Activated CD4-positive, alpha-beta T cell treated with anti-CD3 and anti-CD28 coated beads, Interleukin-2, Interleukin-6, amounts not matched to agents 100 ng/mL and 50 ng/mL, durations not matched to agents 16 hours and 8 hours (primary cell): ENCODE measurements at regions not wholly inside any gene's neighbourhood (a gene's known extent, or its start where the extent isn't known, plus 50 kb on each side); places are given as distances from the start of the nearest gene placed in this dataset.
A peak's percentile ranks its signal among the peaks of the same experiment; 100 is the strongest.

ENCODE experiments used
- DNase-seq: peaks from one replicate; pipeline ENCODE4 v3.0.0-alpha.2; 2020

DNA sequence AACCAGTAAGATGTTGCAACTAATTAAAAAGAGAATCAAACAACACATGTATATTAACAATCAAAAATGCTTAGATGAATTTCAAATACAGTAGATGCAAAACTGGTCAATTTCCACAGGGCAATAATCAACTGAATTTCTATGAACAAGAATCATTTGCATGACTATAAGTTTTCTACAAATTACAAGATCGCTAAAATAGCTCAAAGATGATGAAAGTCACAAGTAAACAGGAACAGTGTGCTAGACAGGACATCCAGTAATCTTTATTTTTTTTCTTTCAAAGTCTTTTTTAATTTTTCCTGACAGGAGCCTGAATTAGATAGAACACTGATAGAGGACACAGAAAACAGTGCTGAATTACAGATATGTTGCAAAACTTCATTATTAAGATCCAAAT, 608.2 kb upstream of the DAB2 start:
- no peak for DNase-seq

DNA sequence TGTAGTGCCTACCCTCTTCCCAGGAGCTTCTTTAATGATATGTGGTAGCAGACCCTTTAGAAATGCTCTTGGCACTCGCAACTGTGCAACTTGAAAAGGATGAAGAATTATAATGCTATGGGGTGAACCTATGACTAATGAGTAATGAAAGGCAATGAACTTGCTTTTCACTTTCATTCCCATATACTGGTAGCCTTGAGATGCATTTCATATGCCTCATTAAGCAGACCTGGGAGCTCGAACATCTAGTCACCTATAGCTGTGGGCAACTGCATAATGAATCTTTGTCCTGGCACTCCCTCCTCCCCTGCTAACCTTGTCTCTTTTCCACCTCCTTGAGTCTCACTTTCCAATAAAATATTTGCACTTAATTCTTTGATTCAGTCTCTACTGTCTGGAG, 605.9 kb upstream of the DAB2 start:
- no peak for DNase-seq

DNA sequence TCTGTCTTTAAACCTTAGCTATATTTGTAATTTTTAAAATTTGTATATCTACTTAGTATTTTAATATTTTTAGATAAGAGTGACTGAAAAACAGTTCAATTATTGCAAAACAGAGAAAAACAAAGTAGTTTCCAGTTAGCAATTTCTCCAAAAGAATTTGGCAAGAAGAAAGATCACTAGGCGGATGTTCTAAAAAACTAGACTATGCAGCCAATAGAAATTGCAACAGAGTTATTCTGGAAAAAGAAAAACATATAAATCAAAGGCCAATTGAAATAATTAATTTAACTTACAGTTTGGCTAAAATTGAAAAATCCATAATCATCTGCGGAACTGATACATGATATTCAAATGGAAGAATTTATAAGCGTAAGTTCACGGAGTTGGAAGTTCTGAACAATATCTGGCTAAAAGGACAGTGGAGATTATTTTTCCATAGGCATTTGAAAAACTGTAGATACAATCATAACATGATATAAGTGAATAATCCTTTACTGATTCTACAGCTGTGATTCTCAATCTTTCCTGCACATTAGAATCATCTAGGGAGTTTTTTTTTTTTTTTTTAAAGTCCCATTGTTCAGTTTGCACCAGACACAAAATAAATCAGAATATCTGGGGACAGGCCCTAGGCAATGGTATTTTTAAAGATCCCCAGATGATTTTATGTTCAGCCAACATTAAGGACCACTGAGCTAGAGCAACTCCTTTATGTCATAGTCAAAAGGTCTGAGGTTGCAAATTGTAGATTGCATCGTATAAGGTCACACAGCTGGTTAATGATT, 605.1 kb upstream of the DAB2 start:
- DNase-seq: no peak

DNA sequence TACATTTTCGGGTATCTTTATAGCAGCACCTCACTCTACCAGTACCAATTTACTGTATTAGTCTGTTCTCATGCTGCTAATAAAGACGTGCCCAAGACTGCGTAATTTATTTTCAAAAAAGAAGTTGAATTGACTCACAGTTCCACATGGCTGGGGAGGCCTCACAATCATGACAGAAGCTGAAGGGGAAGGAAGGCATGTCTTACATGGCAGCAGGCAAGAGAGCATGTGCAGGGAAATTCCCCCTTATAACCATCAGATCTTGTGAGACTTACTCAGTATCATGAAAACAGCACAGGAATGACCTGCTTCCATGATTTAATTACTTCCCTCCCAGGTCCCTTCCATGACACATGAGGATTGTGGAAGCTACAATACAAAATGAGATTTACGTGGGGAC, 602.6 kb upstream of the DAB2 start:
- DNase-seq: no peak

DNA sequence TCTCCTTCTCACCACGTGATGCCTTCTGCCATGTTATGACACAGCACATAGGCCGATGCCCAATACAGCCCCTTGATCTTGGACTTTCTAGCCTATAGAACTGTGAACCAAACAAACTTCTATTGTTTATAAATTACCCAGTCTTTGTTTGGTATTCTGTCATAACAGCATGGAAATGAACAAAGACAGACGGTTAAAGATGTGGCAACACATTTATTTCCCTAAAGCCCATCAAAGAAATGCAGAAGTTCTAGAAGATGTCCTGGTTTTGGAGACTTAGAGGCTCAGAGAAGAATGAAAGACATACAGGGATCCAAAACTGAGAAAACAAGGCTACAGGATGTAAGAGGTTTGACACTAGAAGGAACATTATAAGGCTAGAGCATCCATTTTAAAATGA, 600.8 kb upstream of the DAB2 start:
- DNase-seq: no peak

DNA sequence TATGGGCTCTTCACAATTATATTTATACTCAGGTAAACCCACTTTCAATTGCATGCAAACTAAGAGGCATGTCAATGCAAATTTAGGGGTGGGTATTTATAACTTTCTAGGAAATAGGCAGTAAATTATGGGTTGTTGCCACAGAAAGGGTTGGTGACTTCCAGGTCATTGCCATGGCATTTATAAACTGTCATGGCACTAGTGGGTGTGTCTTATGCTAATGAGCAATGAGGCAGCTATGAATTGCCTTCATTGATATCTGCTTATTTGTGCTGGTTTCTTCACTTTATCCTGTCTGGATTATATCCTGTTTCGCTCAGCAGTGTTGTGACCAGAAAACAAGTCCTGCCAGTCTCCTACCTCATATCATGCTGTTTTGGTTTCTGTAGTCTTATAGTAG, 597.3 kb upstream of the DAB2 start:
- no peak for DNase-seq

DNA sequence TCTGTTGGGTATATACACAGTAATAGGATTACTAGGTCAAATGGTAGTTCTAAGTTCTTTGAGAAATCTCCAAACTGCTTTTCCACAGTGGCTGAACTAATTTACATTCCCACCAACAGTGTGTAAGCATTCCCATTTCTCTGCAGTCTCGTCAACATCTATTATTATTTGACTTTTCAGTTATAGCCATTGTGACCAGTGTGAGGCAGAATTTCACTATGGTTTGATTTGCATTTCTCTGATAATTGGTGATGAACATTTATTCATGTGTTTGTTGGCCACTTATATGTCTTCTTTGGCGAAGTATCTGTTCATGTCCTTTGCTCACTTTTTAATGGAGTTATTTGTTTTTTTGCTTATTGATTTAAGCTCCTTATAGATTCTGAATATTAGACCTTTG, 596.2 kb upstream of the DAB2 start:
- DNase-seq: no peak

DNA sequence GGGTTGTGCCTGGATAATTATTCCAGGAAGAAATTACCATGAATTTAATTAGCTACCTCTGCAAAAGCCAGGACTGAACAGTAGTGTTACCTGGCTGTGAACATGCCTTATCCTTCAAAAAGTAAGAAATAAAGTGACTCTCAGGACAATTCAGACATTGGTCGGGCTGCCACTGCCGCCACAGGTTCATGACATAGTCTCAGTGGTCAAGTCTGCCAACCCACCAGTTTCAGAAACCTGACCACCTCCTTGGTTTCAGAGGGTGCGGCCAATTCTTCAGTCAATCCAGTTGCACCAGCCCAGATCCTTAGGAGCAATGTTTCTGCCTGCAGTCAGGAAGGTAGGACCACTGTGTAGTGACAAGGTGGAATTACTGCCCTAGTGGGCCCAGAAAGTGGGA, 593.1 kb upstream of the DAB2 start:
- no peak for DNase-seq

DNA sequence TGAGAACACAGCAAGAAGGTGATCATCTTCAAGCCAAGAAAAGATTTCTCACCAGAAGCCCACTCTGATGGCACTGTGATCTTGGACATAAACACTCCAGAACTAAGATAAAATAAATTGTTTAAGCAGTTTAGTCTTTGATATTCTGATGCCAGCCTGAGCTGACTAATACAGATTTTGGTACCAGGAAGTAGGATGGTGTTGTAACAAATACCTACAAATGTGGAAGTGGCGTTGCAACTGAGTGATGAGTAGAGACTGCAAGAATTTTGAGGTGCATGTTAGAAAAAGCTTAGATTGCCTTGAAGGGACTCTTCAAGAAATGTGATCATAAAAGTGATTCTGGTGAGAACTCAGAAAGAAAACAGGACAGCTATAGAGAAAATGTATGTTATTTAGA, 592.4 kb upstream of the DAB2 start:
- DNase-seq: no peak

DNA sequence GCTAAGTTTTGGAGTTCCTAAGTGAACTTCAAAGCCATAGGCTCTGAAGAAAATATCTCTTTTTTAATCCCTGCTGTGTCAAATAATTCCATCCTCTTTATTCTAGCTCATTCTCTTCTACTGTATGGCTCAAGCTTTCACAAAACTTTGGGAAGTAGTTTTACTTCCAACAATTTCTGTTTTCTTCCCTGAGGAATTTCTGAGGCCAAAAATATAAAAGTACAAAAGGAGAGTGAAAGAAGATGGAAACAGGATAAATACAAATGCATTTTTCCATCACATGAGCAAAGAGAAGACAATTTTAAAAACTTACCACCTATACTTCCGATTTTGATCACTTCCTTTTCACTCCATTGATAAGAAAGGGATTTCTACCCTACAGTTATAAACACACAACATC, 585.7 kb upstream of the DAB2 start:
- no peak for DNase-seq

DNA sequence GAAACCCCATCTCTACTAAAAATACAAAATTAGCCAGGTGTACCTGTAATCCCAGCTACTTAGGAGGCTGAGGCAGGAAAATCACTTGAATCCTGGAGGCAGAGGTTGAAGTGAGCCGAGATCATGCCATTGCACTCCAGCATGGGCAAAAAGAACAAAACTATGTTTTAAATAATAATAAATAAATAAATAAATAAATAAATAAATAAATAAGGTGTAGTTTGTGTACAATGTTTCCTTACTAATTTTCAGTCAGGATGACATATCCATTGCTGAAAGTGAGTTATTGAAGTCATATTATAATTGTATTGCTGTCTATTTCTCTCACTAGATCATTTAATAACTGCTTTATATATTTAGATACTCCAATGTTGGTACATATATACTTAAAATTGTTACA, 581.5 kb upstream of the DAB2 start:
- no peak for DNase-seq

DNA sequence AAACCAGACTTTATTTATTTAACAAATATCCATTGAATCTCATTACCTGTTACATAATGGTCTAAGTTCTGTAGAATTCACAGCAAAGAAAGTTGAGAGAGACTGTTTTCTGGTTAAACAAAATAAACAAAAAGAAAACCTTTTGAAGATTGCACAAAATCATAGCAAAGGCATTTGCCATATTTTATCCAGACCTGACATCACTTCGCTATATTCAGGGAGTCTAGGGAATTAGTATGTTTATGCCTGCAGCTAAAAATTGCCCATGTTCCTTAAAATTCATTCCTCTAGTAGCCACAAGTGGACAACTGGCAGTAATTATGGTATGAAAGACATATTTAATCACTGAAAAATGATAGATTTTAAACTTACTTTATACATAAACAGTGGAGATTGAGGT, 577.0 kb upstream of the DAB2 start:
- no peak for DNase-seq

DNA sequence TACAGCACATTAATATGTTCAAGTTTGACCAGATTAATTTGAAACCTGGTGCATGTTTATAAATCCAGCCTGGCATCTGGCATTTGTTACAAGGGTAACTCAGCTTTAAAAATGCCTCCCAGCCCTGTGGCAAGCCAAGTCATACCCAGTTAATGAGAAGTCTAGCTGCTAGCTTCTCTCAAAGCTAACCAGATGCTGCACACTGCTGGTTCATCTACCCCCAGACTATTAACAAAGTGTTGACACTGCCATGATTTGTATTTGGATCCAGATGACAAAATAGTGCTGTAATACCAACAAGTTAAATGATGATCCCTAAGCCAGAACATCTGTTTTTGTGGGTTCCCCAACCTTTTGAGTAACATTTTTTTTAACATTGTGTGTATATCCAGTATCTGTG, 573.7 kb upstream of the DAB2 start:
- no peak for DNase-seq

DNA sequence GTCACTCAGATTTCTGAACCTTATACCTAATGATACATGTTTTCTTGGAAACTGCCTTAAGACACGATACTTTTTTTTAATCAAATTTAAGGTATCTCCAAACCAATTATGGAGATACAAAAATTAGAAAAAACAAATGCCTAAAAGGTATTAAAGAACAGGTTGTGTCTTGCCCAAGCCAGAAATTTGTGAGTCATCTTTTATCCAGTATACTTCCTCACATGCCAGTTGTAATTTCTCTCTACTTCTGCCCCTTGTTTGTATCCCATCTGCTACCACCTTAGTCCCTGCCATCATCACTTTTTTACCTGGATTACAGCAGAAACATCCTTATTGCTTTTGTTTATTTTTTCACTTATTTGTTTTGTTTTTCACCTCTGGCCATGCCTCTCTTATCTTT, 571.2 kb upstream of the DAB2 start:
- DNase-seq: no peak

DNA sequence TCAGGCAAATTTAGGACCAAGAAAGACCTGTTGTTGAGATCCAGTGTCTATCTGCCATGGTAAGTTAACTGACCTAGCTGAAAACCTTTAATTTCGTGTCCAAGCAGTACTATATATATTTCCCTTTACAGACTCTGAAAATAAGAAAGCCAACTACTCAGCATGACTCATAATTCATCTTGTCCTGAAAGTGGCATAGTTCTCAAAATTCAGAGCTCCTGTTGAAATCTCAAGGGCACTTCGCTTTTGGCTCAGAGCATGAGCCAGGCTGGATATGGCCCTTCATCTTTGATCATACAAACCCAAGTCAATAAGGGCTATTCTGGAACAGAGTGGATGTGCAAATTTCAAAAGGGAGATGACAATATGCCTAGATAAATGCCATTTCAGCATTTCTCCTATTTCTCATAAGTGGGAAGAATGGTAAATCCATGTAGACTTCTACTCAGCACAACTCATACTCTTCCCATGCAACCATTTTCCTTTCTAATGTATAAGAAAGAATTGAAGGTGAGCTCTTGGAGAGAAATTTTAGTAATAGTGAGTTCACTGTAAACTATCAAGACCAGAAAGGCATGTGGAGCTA, 567.9 kb upstream of the DAB2 start:
- DNase-seq: no peak

DNA sequence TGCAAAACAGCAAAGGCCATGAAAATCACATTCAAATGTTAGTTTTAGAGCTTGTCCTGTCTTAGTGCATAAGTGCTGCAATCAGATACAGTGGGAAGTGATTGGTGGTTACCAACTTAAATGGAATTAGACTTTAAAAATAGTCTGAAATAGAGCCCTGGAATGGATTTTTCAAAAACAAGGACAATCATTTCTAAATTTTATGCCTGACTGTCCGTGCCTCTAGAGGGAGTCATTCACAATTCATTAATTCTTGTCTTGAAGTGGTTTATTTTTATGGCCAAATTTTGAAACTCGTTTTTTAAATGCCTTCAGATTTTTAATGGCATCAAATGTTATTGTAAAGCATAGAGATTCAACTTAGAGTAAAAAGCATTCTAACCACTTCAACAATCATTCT, 561.8 kb upstream of the DAB2 start:
- DNase-seq: no peak

DNA sequence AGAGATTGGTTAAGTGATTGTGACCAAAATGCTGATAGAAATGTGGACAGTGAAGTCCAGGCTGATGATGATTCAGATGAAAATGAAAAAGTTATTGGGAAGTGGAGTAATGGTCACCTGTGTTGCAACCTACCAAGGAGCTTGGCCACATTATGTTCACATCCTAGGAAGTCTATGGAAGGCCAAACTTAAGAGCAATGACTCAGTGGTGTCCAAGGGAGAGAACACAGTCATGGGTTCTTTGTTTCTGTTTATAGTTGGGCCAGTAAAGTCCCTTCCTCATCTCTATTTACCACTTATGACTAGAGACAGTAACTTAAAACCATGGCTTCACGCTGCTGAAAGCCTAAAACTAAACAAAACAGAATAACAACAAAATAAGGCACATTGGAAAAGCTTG, 555.3 kb upstream of the DAB2 start:
- DNase-seq: no peak

DNA sequence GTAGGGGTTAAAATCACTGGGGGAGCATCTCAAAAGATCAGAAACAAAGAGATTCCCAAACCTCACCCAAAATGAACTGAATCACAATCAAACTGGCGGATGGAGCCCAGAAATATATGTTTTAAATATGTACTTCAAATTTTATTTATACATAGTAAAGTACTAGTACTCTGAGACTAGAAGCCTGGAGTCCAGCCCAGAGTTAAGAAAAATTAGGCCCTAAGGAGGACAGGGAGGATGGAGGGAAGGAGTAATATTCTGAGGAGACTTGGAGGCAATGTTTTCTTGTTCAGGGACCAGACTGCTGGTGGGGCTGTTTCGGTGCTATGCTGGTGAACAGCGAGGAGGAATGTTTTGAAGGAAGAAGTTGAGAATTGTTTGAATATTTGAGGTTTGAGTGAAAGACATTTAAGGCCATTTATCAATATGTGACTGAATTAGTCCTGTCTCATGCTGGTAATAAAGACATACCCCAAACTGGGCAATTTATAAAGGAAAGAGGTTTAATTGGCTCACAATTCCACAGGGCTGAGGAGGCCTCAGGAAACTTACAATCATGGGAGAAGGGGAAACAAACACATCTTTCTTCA, 552.4 kb upstream of the DAB2 start:
- no peak for DNase-seq

DNA sequence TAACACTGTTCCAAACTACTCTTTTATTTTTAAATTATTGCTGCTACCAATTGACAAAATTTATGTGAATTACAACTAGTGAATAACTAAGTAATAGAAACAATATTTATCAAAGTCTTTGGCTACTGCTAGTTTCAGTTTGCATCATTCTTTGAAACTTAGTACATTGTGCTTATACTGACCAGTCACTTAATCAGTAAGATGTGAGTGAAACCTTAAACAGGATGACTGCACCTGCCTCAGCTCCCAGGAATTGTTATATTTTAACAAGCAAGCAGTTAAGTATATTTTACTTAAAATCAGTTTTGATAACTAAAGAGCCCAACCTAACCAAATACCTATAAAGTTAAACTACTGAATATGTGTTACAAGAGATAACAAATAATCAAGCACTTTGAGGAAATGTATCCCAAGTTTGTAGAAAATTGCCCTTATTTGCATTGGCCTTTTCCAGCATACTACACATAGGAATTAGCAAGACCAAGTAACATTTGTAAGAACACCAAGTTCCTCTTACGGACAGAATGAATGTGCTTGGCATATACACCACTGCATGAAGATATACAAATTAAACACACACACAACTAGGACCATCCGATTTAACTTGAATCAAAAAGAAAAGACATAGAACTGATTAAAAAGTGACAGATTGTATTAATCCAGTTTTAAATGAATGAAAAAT, 545.5 kb upstream of the DAB2 start:
- DNase-seq: no peak

DNA sequence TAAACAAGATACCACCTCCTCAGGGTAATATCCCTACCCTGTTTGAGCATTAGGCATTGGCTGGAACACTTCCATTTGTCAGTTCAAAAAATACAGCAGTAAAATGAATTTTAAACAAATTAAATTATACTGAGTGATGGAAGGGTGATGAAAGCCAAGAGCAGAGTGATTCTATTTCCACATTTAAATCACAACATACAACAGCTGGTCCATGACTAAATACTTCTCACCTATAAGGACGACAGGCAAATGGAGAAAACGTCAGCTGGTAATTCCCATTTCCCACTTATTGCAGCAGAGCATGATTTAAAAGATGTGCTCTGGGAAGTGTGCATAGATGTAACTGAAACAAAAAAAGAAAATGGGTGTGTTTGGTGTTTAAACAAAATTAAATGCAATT, 543.6 kb upstream of the DAB2 start:
- DNase-seq: no peak

DNA sequence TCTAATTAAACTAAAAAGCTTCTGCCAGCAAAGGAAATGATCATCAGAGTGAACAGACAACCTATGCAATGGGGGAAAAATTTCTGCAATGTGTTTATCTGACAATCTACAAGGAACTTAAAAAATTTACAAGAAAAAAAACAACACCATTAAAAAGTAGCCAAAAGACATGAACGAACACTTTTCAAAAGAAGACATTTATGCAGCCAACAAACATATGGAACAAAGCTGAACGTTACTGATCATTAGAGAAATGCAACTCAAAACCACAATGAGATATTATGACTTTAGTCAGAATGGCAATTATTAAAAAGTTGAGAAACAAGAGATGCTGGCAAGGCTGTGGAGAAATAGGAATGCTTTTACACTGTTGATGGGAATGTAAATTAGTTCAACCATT, 530.4 kb upstream of the DAB2 start:
- no peak for DNase-seq

DNA sequence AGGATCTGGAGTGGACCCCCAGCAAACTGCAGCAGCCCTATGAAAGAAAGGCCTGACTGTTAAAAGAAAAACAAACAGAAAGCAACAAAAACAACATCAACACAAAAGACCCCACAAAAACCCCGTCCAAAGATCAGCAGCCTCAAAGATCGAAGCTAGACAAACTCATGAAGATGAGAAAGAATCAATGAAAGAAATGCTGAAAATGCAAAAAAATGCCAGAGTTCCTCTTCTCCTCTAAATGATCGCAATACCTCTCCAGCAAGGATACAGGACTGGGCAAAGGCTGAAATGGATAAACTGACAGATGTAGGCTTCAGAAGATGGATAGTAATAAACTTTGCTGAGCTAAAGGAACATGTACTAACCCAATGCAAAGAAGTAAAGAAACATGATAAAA, 526.3 kb upstream of the DAB2 start:
- DNase-seq: no peak

DNA sequence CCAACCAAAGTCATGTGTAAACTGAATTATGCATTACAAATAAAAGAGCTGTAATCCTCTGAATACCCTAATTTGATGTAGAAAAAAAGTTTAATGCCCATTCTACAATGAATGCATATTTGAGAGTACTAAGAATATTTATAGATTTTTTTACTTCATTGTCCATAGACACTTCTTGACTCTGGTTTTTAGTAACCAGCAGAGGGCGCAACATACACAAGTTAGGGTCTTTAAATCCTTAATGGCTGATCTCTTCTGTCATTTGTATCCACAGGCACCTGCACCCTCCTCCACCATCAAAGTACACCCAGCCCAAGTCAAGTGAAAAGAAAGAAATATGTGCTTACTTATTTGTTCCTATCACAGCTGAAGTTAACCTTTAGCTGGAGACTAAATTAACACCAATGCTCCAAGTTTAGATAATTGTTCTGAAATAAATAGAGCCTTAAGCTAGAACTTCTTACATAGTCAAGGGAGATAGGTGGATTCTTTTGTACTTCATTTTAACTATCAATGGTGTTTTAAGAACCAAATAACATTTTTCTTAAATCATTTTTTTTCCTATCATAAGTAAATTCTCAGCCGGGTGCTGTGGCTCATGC, 524.2 kb upstream of the DAB2 start:
- peak; percentile 85 for DNase-seq

DNA sequence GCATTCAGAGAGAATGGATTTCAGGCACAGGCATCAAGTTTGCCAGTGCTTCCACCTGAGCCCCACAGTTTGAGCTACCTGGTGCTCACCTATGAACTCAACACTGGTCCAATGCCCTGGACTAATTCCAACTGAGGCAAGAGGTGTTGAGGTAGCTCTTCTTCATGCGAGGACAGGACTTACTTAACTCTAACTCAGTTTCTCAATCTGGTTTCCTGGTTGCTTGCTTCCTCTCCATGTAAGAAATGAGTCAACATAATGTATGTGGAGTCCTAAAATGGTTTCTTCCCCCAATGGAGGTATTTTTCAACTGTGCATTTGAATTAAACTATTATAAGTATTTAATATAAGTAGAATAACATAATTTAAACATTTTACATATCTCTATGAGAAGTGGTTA, 523.6 kb upstream of the DAB2 start:
- DNase-seq: no peak
